Lung (tissue), 11 donors: ENCODE measurements at regions not wholly inside any gene's neighbourhood (a gene's known extent, or its start where the extent isn't known, plus 50 kb on each side); places are given as distances from the start of the nearest gene placed in this dataset.

Source experiments
- ATAC-seq: fragments of 200-7000 bp; cut with Tn5 transposase; one replicate; pipeline ENCODE4 v1.9.1; 2020; ENCODE audit warnings: moderate number of reproducible peaks; ENCODE audit not compliant: insufficient read depth, low FRiP score
- DNase-seq, 3 donors: peaks; one replicate each; pipeline ENCODE4 v3.0.0-alpha.2; 2013 to 2017
- H3K27ac ChIP-seq, 2 donors: one replicate each; pipeline ENCODE4 v1.5.1; 2013; ENCODE audit warnings: mild to moderate bottlenecking in 2 of 2, moderate library complexity in 2 of 2, control low read depth in 1 of 2, inconsistent platforms in 1 of 2, low read depth in 1 of 2, low read length in 1 of 2
- H3K27me3 ChIP-seq, 3 donors: one replicate each; pipeline ENCODE4 v1.5.1; 2013; ENCODE audit warnings: low read length in 2 of 3; ENCODE audit not compliant: control insufficient read depth in 3 of 3, insufficient read depth in 3 of 3
- H3K36me3 ChIP-seq, 4 donors: one replicate each; pipeline ENCODE4 v1.5.1; 2013; ENCODE audit warnings: low read length in 4 of 4, mild to moderate bottlenecking in 1 of 4, moderate library complexity in 1 of 4; ENCODE audit not compliant: control insufficient read depth in 4 of 4, insufficient read depth in 4 of 4
- H3K4me1 ChIP-seq, 5 donors: one replicate each; pipeline ENCODE4 v1.5.1; 2013; ENCODE audit warnings: low read length in 5 of 5, mild to moderate bottlenecking in 2 of 5, moderate library complexity in 1 of 5; ENCODE audit not compliant: control insufficient read depth in 5 of 5, insufficient read depth in 5 of 5
- H3K4me3 ChIP-seq: one replicate; pipeline ENCODE4 v1.5.1; 2013; ENCODE audit warnings: mild to moderate bottlenecking, control low read depth, moderate library complexity
- H3K9ac ChIP-seq, 2 donors: one replicate each; pipeline ENCODE4 v1.5.1; 2013; ENCODE audit warnings: low read length in 2 of 2, control low read depth in 1 of 2; ENCODE audit not compliant: insufficient read depth in 1 of 2
- H3K9me3 ChIP-seq, 4 donors: one replicate each; pipeline ENCODE4 v1.5.1; 2013; ENCODE audit warnings: low read length in 3 of 4, mild to moderate bottlenecking in 1 of 4, moderate library complexity in 1 of 4; ENCODE audit not compliant: control insufficient read depth in 4 of 4, insufficient read depth in 3 of 4
- CTCF ChIP-seq: IDR thresholded peaks from 2 replicates; pipeline ENCODE4 v1.5.1; 2012; ENCODE audit warnings: mild to moderate bottlenecking; ENCODE audit errors: control extremely low read depth, extremely low read depth
- WGBS, 2 donors: extraction: QIAGEN DNeasy Blood & Tissue Kit; methylation state at CpG; one replicate each; pipeline ENCODE4 v1.1.7; 2013; 5-methylcytosine and 5-hydroxymethylcytosine counted together
- donor health status: control.
- donor health status: control.
- donor health status: Bipolar disorder and iron deficiency.
- donor health status: healthy.
- donor health status: DM: yes; HTN: yes; CAD: no.

DNA sequence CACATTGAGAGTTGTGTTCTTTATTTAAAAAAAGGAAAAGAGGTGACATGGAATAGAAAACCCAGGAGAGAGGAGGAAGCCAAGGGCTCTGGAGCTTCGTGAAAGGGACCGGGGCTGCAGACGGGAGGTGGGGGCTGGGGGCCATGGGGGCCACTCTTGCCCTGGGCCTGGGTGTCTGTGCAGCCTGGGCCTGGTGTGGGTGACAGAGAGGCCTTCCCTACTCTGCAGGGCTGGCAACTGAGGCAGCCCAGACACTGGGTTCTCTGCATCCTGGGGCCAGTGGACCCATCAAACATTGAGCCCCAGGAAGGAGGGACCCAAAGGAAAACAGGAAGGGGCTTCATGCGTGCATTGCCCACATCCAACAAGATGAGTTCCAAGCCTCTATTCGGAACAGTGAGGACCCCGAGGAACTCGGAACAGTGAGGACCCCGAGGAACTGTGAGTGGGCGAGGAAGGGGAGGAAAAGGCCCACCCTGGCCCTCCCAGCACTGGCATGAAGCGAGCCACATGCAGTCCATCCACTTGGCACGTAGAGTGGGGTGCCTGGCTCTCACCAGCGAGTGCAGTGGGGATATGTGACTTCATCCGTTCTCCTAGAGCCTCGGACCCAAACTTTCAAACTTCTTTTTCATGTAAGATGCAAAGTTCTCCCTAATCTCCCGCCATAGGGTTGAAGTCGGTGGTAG, 1121.6 kb downstream of the BRD1 start:
- Histone ChIP-seq H3K36me3 (no peaks in the 10 kb centered on the region), H3K4me3 (no peak overlapping the region), H3K27me3 (no peaks in the 10 kb centered on the region), H3K9ac (no peak overlapping the region), H3K9me3 (no peaks in the 10 kb centered on the region), H3K4me1 (peaks cover 0 to 5% (median 3%) of the 10 kb centered on the region in 5 donors), H3K27ac (no peak overlapping the region)
- TF ChIP-seq CTCF, result no peak
- ATAC-seq (no peak), DNase-seq (no peak)
- 88 to 91% methylated on average over 16 of the region's 16 CpGs for WGBS, 2 donors

- WGBS, 2 donors, result 78 to 84% methylated on average over 18 of the region's 18 CpGs
- Histone ChIP-seq H3K27ac (no peak overlapping the region), H3K36me3 (no peaks in the 10 kb centered on the region), H3K4me1 (peaks cover 0 to 5% (median 3%) of the 10 kb centered on the region in 5 donors), H3K9ac (no peak overlapping the region), H3K9me3 (no peaks in the 10 kb centered on the region), H3K27me3 (no peaks in the 10 kb centered on the region), H3K4me3 (no peak overlapping the region)
- no peak for ATAC-seq
- TF ChIP-seq CTCF, result no peak
- no peak for DNase-seq
Observed at GRCh38 chr22:48705159-48705916, 1122.3 kb downstream of the BRD1 start.

- Histone ChIP-seq H3K9me3 (no peaks in the 10 kb centered on the region), H3K36me3 (no peaks in the 10 kb centered on the region), H3K4me1 (peaks cover 0 to 5% (median 3%) of the 10 kb centered on the region in 5 donors), H3K27ac (no peak overlapping the region), H3K9ac (no peak overlapping the region), H3K27me3 (no peaks in the 10 kb centered on the region), H3K4me3 (no peak overlapping the region)
- TF ChIP-seq CTCF, result no peak
- ATAC-seq (no peak), DNase-seq (no peak)
- WGBS, 2 donors, result 86% methylated on average over 13 of the region's 13 CpGs
Observed at GRCh38 chr22:48704335-48704734, 1123.3 kb downstream of the BRD1 start.
